ENCODE measurements at regions not wholly inside any gene's neighbourhood (a gene's known extent, or its start where the extent isn't known, plus 50 kb on each side); places are given as distances from the start of the nearest gene placed in this dataset.

GRCh38 chr6:26294302-26294701, 70.7 kb upstream of the BTN3A2 start:
- no peak for DNase-seq

GRCh38 chr6:26295691-26296555, 69.1 kb upstream of the BTN3A2 start:
- no peak for DNase-seq

GRCh38 chr6:26296556-26296856, 68.5 kb upstream of the BTN3A2 start:
- no peak for DNase-seq

GRCh38 chr6:26296857-26297648, 67.9 kb upstream of the BTN3A2 start:
- DNase-seq: no peak

- no peak for DNase-seq
Measured at GRCh38 chr6:26299286-26300042, 65.5 kb upstream of the BTN3A2 start.

GRCh38 chr6:26300043-26300331, 65.0 kb upstream of the BTN3A2 start:
- DNase-seq: no peak

- DNase-seq: no peak
Measured at GRCh38 chr6:26300359-26300758, 64.6 kb upstream of the BTN3A2 start.

- DNase-seq: no peak
Measured at GRCh38 chr6:26300828-26301227, 64.2 kb upstream of the BTN3A2 start.

- DNase-seq: no peak
Measured at GRCh38 chr6:26301638-26302037, 63.4 kb upstream of the BTN3A2 start.

GRCh38 chr6:26302941-26303559, 61.9 kb upstream of the BTN3A2 start:
- no peak for DNase-seq

GRCh38 chr6:26304213-26304796, 60.7 kb upstream of the BTN3A2 start:
- DNase-seq: no peak

GRCh38 chr6:26304797-26305640, 60.0 kb upstream of the BTN3A2 start:
- DNase-seq: no peak

GRCh38 chr6:26305641-26305969, 59.4 kb upstream of the BTN3A2 start:
- DNase-seq: no peak

- no peak for DNase-seq
Measured at GRCh38 chr6:26306232-26306631, 58.8 kb upstream of the BTN3A2 start.

GRCh38 chr6:26307850-26308249, 57.1 kb upstream of the BTN3A2 start:
- DNase-seq: no peak

- DNase-seq: no peak
Measured at GRCh38 chr6:26309731-26310142, 55.3 kb upstream of the BTN3A2 start.

- DNase-seq: no peak
Measured at GRCh38 chr6:26311012-26311384, 54.0 kb upstream of the BTN3A2 start.

- peak; percentile 14 for DNase-seq
Measured at GRCh38 chr6:26311385-26312095, 53.5 kb upstream of the BTN3A2 start.

GRCh38 chr6:26312096-26312463, 52.9 kb upstream of the BTN3A2 start:
- DNase-seq: no peak

GRCh38 chr6:26312501-26313397, 52.2 kb upstream of the BTN3A2 start:
- peak; percentile 55 for DNase-seq

Data from DMS79 treated with DMSO at 0.1 percent for 48 hours (cell line).